Loucy (cell line): ENCODE measurements at regions not wholly inside any gene's neighbourhood (a gene's known extent, or its start where the extent isn't known, plus 50 kb on each side); places are given as distances from the start of the nearest gene placed in this dataset.

Experiments
- CTCF ChIP-seq: fragments of 200-600 bp; sonication (generic); conservative IDR thresholded peaks from 2 replicates; pipeline ENCODE4 v1.5.1; 2014; ENCODE audit warnings: mild to moderate bottlenecking, antibody characterized with exemption, low read length
- EZH2phosphoT487 ChIP-seq: fragments of 200-600 bp; IDR thresholded peaks from 2 replicates; pipeline ENCODE4 v1.6.1; 2018; ENCODE audit warnings: antibody characterized with exemption, mild to moderate bottlenecking, moderate library complexity, borderline replicate concordance

GRCh38 chr5:121053055-121053985 lies 589.2 kb downstream of the PRR16 start:
- TF ChIP-seq CTCF: no peak
- no peak for TF ChIP-seq EZH2phosphoT487
